IPS-15b (cell line): ENCODE measurements at regions not wholly inside any gene's neighbourhood (a gene's known extent, or its start where the extent isn't known, plus 50 kb on each side); places are given as distances from the start of the nearest gene placed in this dataset.
"Not testable (repeated sequence)": the region's sequence is repeated elsewhere in the genome, so short reads cannot be mapped to it uniquely, and the experiment has no call there.

Source experiments
- H3K27me3 ChIP-seq: one replicate; pipeline ENCODE4 v1.6.1; 2013; ENCODE audit warnings: low read length; ENCODE audit not compliant: control insufficient read depth, insufficient read depth
- H3K36me3 ChIP-seq: one replicate; pipeline ENCODE4 v1.6.1; 2013; ENCODE audit warnings: low read length; ENCODE audit not compliant: control insufficient read depth, insufficient read depth
- H3K4me1 ChIP-seq: one replicate; pipeline ENCODE4 v1.6.1; 2013; ENCODE audit warnings: mild to moderate bottlenecking, low read length; ENCODE audit not compliant: control insufficient read depth, insufficient read depth
- H3K4me3 ChIP-seq: one replicate; pipeline ENCODE4 v1.5.1; 2013; ENCODE audit warnings: low read depth, low read length
- H3K9ac ChIP-seq: one replicate; pipeline ENCODE4 v1.6.1; 2013; ENCODE audit warnings: low read depth, mild to moderate bottlenecking, low read length
- H3K9me3 ChIP-seq: one replicate; pipeline ENCODE4 v1.6.1; 2013; ENCODE audit warnings: mild to moderate bottlenecking, low read length; ENCODE audit not compliant: control insufficient read depth, insufficient read depth

GRCh38 chr14:105921781-105922180 is 395.4 kb downstream of the TMEM121 start:
- not testable (repeated sequence) for H3K36me3 ChIP-seq, H3K4me1 ChIP-seq, H3K9ac ChIP-seq, H3K27me3 ChIP-seq, H3K4me3 ChIP-seq, H3K9me3 ChIP-seq

- H3K9ac ChIP-seq, H3K4me1 ChIP-seq, H3K4me3 ChIP-seq, H3K36me3 ChIP-seq, H3K27me3 ChIP-seq, H3K9me3 ChIP-seq: not testable (repeated sequence)
These were observed 397.3 kb downstream of the TMEM121 start for GRCh38 chr14:105923520-105924191.

- Histone ChIP-seq H3K36me3 (no peaks in the 10 kb centered on the region), H3K27me3 (no peaks in the 10 kb centered on the region), H3K9ac (no peak overlapping the region), H3K4me3 (no peak overlapping the region), H3K4me1 (no peaks in the 10 kb centered on the region), H3K9me3 (peaks cover 10% of the 10 kb centered on the region)
These were observed 398.7 kb downstream of the TMEM121 start for GRCh38 chr14:105924951-105925591.

GRCh38 chr14:105925615-105926372 is 399.4 kb downstream of the TMEM121 start:
- peaks cover 2% of the 10 kb centered on the region for H3K36me3 ChIP-seq
- no peaks in the 10 kb centered on the region for H3K4me1 ChIP-seq
- no peaks in the 10 kb centered on the region for H3K27me3 ChIP-seq
- H3K4me3 ChIP-seq, result no peak overlapping the region
- peaks cover 10% of the 10 kb centered on the region for H3K9me3 ChIP-seq
- H3K9ac ChIP-seq, result no peak overlapping the region

- no peaks in the 10 kb centered on the region for H3K4me1 ChIP-seq
- peaks cover 13% of the 10 kb centered on the region for H3K9me3 ChIP-seq
- no peak overlapping the region for H3K4me3 ChIP-seq
- H3K36me3 ChIP-seq, result peaks cover 2% of the 10 kb centered on the region
- no peak overlapping the region for H3K9ac ChIP-seq
- H3K27me3 ChIP-seq, result no peaks in the 10 kb centered on the region
These were observed 400.2 kb downstream of the TMEM121 start for GRCh38 chr14:105926373-105927095.

- Histone ChIP-seq H3K9me3 (peaks cover 19% of the 10 kb centered on the region), H3K27me3 (no peaks in the 10 kb centered on the region), H3K4me3 (no peak overlapping the region), H3K9ac (no peak overlapping the region), H3K36me3 (peaks cover 2% of the 10 kb centered on the region), H3K4me1 (no peaks in the 10 kb centered on the region)
These were observed 401.0 kb downstream of the TMEM121 start for GRCh38 chr14:105927096-105928060.

- not testable (repeated sequence) for H3K27me3 ChIP-seq, H3K4me1 ChIP-seq, H3K4me3 ChIP-seq, H3K36me3 ChIP-seq, H3K9ac ChIP-seq
- peaks cover 19% of the 10 kb centered on the region for H3K9me3 ChIP-seq
These were observed 402.1 kb downstream of the TMEM121 start for GRCh38 chr14:105928171-105929111.

GRCh38 chr14:105929327-105930081 is 403.1 kb downstream of the TMEM121 start:
- no peaks in the 10 kb centered on the region for H3K4me1 ChIP-seq
- H3K9ac ChIP-seq, result no peak overlapping the region
- peaks cover 18% of the 10 kb centered on the region for H3K9me3 ChIP-seq
- H3K27me3 ChIP-seq, result no peaks in the 10 kb centered on the region
- H3K4me3 ChIP-seq, result no peak overlapping the region
- peaks cover 2% of the 10 kb centered on the region for H3K36me3 ChIP-seq

- Histone ChIP-seq H3K9ac (no peak overlapping the region), H3K4me1 (no peaks in the 10 kb centered on the region), H3K27me3 (no peaks in the 10 kb centered on the region), H3K36me3 (peaks cover 2% of the 10 kb centered on the region), H3K9me3 (peaks cover 13% of the 10 kb centered on the region), H3K4me3 (no peak overlapping the region)
These were observed 404.2 kb downstream of the TMEM121 start for GRCh38 chr14:105930572-105930971.
